Calu3 (cell line): ENCODE measurements at regions not wholly inside any gene's neighbourhood (a gene's known extent, or its start where the extent isn't known, plus 50 kb on each side); places are given as distances from the start of the nearest gene placed in this dataset.

Source experiments
- BruUV-seq: library from RNA; stranded (reverse); fragments of 400-500 nt; replicated peaks from 2 replicates; lab custom pipeline; 2021; lab: Mats Ljungman, UMichigan
- CTCF ChIA-PET: fragments of 300-600 bp; sonication (Branson Sonifier 250); formaldehyde crosslinking; loops from one replicate; lab custom pipeline; 2022; ENCODE audit warnings: antibody characterized with exemption; lab: Charles Lee
- DNase-seq: peaks from one replicate; pipeline ENCODE4 v3.0.0; 2022
- H3K27ac Mint-ChIP-seq: one replicate; pipeline ENCODE4 v1.8.0; 2022; ENCODE audit warnings: mixed read lengths; ENCODE audit not compliant: unreplicated experiment
- H3K27me3 Mint-ChIP-seq: one replicate; pipeline ENCODE4 v1.8.0; 2022; ENCODE audit warnings: mixed read lengths; ENCODE audit not compliant: unreplicated experiment
- H3K36me3 Mint-ChIP-seq: one replicate; pipeline ENCODE4 v1.8.0; 2022; ENCODE audit warnings: mild to moderate bottlenecking, moderate library complexity, mixed read lengths; ENCODE audit not compliant: insufficient read depth, unreplicated experiment
- H3K4me1 Mint-ChIP-seq: one replicate; pipeline ENCODE4 v1.8.0; 2022; ENCODE audit warnings: mild to moderate bottlenecking, low read depth, mixed read lengths; ENCODE audit not compliant: unreplicated experiment
- H3K4me3 Mint-ChIP-seq: one replicate; pipeline ENCODE4 v1.8.0; 2022; ENCODE audit warnings: mild to moderate bottlenecking, low read depth, moderate library complexity, mixed read lengths; ENCODE audit not compliant: unreplicated experiment
- H3K9me3 Mint-ChIP-seq: one replicate; pipeline ENCODE4 v1.8.0; 2022; ENCODE audit warnings: low read depth, mixed read lengths; ENCODE audit not compliant: unreplicated experiment
- CTCF ChIP-seq: fragments of 200-600 bp; IDR thresholded peaks from one replicate; pipeline ENCODE4 v1.8.0; 2022; ENCODE audit warnings: antibody characterized with exemption; ENCODE audit not compliant: unreplicated experiment
- intact Hi-C: fragments of 100-400 bp; cut with micrococcal nuclease; formaldehyde crosslinking; loops from one replicate; pipeline ENCODE4 v1.10.0; 2022; ENCODE audit not compliant: unreplicated experiment

DNA sequence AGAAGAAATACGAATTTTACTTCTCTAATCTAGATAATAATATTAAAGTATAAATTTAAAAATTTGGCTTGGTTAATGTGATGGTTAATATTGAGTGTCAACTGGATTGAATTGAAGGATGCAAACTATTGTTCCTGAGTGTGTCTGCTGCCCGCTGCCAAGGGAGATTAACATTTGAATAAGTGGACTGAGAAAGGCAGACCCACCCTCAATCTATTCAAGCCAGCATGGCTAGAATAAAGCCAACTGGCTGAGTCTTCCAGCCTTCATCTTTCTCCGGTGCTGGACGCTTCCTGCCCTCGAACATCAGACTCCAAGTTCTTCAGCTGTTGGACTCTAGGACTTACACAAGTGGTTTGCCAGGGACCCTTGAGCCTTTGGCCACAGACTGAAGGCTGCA lies 152.7 kb downstream of the TBXT start:
- CTCF ChIA-PET = no interaction called here
- Mint-ChIP-seq H3K9me3 (peaks cover 5% of the 10 kb centered on the region), H3K36me3 (no peaks in the 10 kb centered on the region), H3K27ac (no peak overlapping the region), H3K27me3 (peaks cover 86% of the 10 kb centered on the region), H3K4me1 (no peaks in the 10 kb centered on the region), H3K4me3 (no peak overlapping the region)
- no peak for TF ChIP-seq CTCF
- DNase-seq = no peak
- BruUV-seq = no TSS peak
- intact Hi-C loops = no loop called here

- no peaks in the 10 kb centered on the region for H3K9me3 Mint-ChIP-seq
- intact Hi-C loops = no loop called here
- no peak for DNase-seq
- no peak overlapping the region for H3K4me3 Mint-ChIP-seq
- peaks cover 6% of the 10 kb centered on the region for H3K4me1 Mint-ChIP-seq
- TF ChIP-seq CTCF = no peak
- peaks cover 74% of the 10 kb centered on the region for H3K27me3 Mint-ChIP-seq
- CTCF ChIA-PET = interaction anchor here (1.8 kb wide), 1 partner anchor 88 kb away, joined by 4 read pairs; no protein-coding TSS in a partner anchor
- no peak overlapping the region for H3K27ac Mint-ChIP-seq
- BruUV-seq = no TSS peak
- H3K36me3 Mint-ChIP-seq = peaks cover 7% of the 10 kb centered on the region
Observed at GRCh38 chr6:166010136-166010960, 157.3 kb downstream of the TBXT start.

DNA sequence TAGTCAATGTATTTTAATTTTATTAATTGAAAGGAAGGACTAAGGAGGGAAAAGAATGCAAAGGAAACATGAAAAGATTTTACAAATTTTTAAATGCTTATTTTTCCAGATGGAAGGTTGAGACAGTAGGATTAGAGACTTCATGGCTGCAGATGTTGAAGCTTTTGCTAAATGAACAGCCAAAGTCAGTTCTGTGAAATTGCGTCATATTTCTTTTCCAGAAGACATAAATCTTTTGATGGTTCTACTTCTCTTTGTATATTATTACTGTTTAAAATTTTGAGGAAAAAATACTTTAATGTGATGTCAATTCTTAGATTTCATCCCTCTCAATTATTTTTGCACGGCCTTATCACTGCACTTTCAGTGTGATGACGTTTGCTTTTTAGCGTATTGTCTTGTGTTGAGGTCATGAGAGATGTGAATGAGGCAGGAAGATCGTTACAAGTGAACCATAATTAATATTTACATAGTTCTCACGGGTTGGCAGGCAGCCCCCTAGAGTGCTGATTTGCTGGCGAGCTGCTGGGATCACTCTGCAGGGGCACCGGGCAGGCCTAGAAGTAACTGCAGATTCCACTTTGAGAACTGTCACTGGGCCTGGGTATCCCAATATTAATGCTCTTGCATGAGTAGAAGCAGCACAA lies 158.1 kb downstream of the TBXT start:
- no TSS peak for BruUV-seq
- peaks cover 6% of the 10 kb centered on the region for H3K4me1 Mint-ChIP-seq
- CTCF ChIA-PET = interaction anchor here (1.8 kb wide), 1 partner anchor 88 kb away, joined by 4 read pairs; no protein-coding TSS in a partner anchor
- TF ChIP-seq CTCF = no peak
- peaks cover 72% of the 10 kb centered on the region for H3K27me3 Mint-ChIP-seq
- no peaks in the 10 kb centered on the region for H3K9me3 Mint-ChIP-seq
- intact Hi-C loops = no loop called here
- DNase-seq = no peak
- H3K36me3 Mint-ChIP-seq = peaks cover 9% of the 10 kb centered on the region
- no peak overlapping the region for H3K4me3 Mint-ChIP-seq
- no peak overlapping the region for H3K27ac Mint-ChIP-seq

GRCh38 chr6:166008441-166009369 lies 158.9 kb downstream of the TBXT start:
- CTCF ChIA-PET = interaction anchor here (0.6 kb wide), 1 partner anchor 50 kb away, joined by 3 read pairs; no protein-coding TSS in a partner anchor
- no peak for TF ChIP-seq CTCF
- Mint-ChIP-seq H3K9me3 (no peaks in the 10 kb centered on the region), H3K27me3 (peaks cover 74% of the 10 kb centered on the region), H3K4me3 (no peak overlapping the region), H3K36me3 (peaks cover 9% of the 10 kb centered on the region), H3K4me1 (peaks cover 6% of the 10 kb centered on the region), H3K27ac (no peak overlapping the region)
- BruUV-seq = no TSS peak
- intact Hi-C loops = no loop called here
- no peak for DNase-seq
